HG03575 (cell line): ENCODE measurements at regions not wholly inside any gene's neighbourhood (a gene's known extent, or its start where the extent isn't known, plus 50 kb on each side); places are given as distances from the start of the nearest gene placed in this dataset.
"Not testable (repeated sequence)": the region's sequence is repeated elsewhere in the genome, so short reads cannot be mapped to it uniquely, and the experiment has no call there.

Source experiments
- ATAC-seq: cut with Tn5 transposase; IDR thresholded peaks from one replicate; pipeline ENCODE4 v1.9.1; 2021; ENCODE audit not compliant: unreplicated experiment, insufficient number of reproducible peaks, low FRiP score; ENCODE audit errors: extremely low read depth

DNA sequence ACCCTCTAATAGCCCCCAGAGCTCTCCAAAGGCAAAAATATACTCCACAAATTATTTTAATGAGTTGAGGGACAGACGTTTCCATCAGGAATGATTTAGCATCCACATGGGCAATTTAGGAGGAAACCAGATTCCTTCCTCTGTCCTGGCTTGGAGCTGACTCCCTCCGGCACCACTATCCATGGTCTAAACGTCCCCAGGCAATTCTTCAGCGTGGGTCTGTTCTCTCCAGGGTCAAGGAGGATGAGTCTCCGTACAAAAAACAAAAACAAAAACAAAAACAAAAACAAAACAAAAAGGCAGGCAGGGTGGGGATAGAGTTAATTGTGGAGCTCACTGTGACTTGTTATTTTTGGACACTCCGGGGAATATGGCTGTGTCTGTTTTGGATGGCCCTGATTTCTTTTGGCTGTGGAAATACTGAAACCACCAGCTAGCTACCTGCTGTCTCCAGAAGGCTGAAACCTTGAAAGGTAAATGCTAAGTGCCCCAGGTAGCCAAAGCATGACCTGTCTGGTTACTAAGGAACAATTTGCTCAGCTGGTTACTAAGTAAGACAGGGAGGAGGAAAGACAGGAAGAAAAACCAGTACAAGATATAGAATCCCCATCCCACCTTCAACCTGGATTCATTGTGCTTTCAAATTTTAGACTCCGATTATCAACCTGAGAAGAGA is 419.1 kb upstream of the LCORL start:
- no peak for ATAC-seq

DNA sequence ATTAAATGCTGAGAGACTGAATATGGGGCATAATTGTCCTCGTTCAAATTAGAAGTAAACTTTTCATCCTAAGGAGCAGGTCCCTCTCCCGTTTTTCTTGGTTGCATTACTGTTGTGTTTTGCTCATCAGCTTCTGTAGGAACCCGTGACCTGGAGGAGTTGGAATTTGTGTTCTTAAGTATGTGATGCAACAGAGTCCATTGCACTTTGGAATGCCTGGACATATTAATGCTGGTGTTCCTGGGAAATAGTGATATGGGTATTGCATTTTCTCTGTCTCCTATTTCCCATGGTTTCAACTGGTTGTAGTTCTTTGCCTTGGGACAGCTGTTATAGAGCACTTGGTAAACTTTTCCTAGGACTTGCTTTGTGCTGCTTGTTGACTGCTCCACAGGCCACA is 417.8 kb upstream of the LCORL start:
- no peak for ATAC-seq

DNA sequence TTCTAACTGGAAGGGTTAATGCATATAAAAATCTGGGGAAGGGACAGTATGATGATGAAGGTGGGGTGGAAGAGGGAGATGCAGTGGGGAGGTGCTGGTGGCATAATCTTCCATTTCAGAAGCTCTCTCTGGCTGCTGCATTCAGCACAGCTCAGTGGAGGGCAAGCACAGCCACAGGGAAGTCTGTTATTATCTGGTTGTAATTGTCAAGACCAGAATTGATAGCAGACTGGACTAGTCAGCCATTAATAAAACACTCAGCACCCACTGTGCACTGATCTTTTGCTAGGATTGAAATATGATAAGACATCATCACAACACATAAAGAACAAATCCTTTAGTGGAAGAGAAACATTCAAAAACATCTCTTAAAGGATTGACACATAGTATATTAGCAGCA is 414.2 kb upstream of the LCORL start:
- no peak for ATAC-seq

DNA sequence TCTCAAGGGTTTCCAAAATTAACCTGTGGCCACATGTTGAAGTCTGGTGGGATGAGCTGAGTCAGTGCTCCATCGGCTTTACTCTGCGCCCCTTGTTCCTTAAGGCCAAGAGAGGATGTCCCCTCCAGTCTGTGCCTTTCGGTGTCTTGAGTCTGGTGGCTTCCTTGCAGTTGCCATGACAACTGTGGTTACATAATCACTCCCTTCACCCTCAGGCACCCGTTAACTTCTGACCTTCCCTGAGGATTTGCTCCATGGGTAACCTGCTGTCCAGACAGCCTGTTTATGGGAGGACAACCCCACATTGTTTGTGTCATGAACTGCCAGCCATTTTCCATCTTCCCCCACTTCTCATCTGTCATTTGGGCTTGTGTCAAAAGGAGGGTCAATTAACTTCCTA is 401.1 kb upstream of the LCORL start:
- no peak for ATAC-seq

DNA sequence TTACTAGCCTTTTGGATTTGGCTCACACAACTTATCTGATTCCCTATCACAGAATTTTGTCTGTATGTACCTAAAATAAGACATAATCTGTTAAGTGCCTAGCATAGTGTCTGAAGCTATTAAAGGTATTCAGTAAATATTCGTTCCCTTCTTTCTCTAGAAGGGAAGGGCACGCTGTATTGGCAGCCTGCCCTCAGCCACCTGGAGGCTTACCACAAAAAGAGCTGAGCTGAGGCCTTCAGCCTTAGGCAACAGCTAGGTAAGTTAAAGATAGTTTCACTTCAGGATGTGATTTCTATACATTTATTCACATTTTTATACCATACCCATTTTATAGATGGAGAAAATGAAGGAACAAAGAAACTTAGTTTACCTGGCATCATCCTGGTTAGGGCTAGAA is 400.0 kb upstream of the LCORL start:
- no peak for ATAC-seq

DNA sequence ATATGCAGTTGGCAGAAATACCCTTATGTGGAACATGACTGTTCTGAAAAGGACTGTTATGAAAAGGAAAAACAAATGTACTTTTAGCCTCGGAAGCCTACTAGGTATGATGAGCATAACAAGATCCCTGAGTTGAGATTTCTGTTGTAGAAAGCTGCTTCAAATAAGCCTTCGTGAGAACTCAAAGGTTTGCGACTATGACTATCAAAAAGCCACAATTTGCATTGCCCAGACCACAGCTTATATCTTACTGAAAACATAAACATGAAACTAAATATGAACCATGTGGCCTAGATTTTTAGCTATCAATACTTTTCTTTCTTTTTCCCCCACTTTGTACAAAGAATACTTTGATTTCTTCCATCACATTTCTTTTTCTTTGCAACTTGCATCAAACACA is 398.2 kb upstream of the LCORL start:
- no peak for ATAC-seq

DNA sequence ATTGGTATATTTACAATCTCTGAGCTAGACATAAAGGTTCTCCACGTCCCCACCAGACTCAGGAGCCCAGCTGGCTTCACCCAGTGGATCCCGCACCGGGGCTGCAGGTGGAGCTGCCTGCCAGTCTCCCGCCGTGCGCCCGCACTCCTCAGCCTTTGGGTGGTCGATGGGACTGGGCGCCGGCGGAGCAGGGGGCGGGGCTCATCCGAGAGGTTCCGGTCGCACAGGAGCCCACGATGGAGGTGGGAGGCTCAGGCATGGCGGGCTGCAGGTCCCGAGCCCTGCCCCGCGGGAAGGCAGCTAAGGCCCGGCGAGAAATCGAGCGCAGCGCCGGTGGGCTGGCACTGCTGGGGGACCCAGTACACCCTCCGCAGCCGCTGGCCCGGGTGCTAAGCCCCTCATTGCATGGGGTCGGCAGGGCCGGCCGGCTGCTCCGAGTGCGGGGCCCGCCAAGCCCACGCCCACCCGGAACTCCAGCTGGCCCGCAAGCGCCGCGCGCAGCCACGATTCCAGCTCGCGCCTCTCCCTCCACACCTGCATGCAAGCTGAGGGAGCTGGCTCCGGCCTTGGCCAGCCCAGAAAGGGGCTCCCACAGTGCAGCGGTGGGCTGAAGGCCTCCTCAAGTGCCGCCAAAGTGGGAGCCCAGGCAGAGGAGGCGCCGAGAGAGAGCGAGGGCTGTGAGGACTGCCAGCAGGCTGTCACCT is 396.8 kb upstream of the LCORL start:
- not testable (repeated sequence) for ATAC-seq

DNA sequence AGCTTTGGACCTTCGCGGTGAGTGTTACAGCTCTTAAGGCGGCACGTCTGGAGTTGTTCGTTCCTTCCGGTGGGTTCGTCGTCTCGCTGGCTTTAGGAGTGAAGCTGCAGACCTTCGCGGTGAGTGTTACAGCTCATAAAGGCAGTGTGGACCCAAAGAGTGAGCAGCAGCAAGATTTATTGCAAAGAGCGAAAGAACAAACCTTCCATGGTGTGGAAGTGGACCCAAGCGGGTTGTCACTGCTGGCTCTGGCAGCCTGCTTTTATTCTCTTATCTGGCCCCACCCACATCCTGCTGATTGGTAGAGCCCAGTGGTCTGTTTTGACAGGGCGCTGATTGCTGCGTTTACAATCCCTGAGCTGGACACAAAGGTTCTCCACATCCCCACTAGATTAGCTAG is 396.1 kb upstream of the LCORL start:
- ATAC-seq, result not testable (repeated sequence)

DNA sequence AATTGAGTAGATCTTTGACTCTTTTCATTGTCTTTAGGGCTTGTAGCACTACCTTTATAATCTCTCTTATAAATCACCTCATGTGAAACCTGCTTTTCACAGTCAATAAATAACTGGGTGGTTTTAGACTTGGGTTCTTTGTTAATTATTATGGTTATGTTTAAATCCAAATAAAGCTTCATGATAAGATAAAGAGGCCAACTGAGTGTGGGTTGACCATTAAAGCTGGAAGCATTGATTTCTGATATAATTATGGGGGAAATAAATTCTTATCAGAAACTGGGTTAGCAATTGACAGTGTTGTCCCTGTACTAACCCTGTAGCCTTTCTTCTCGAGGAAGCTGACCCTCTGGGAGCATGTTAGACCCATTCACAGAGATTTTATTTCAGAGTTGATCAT is 384.7 kb upstream of the LCORL start:
- ATAC-seq, result no peak

DNA sequence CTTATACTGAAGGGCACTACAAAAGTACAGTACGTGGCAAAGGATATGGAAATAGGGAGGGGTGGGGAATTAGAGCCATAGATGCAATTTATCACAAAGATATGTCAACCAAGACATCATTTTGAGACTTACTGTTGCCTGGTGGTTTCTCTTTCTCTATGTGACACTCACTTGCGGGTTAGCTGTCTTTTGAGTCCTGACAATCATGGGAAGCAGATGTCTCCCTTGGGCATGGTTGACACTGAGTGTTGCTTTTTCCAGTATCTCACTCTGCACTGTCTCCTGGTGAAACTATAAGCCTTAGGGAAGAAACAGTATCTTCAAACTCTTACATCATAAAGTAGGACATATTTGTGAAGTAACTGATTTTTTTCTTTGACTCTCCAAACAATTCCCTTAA is 383.5 kb upstream of the LCORL start:
- no peak for ATAC-seq

DNA sequence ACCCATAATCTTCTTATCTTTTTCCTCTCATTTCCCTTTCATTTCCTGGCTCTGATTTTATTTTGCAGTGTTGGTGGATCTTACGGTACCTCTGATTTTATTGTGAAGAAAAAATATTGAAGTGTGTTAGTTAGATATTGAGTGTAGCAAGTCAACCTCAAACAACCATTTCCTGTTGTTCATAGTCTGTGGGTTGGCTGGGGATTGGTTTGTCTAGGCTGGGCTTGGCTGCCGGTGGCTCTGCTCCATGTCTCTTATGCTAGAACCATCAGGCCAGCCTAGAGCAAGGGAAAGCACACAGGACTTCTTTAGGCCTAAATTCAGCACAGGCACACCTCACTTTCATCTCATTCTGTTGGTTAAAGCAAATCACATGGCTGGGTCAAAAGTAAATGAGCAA is 383.1 kb upstream of the LCORL start:
- ATAC-seq, result no peak

DNA sequence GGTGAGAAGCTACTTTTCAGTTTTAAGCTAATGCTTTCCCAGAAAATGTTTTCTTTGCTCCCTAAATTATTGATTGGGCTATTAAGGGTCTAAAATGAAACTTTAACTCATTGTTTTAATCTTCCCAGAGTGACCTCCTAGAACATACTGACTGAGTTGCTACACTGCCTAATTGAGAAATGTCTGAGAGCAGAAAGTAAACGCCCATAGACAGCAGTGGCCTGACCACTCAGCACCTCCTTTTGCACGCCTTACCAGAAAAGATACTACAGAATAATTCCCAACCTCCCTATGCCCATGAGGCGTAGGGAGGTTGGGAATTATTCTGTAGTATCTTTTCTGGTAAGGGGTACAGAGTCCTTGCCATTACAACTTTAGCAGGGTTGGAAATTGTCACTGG is 381.8 kb upstream of the LCORL start:
- no peak for ATAC-seq

DNA sequence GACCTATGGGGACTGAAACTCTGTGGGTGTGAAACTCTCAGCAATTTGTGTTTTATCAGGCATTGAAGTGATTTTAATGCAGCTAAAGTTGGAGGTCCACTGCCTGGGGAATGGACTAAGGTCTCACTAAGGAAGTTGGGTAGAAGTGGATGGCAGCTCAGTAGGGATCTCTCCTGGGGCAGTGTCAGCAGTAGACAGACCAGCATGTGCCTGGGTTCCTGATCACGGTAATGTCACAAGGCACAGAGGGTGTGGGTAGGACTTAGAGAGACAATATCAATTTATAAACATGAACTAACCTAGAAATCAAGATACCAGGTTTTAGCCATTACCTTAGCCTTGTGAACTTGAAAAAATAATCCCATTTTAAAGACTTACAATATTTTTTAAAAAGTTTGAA is 380.3 kb upstream of the LCORL start:
- ATAC-seq, result no peak

DNA sequence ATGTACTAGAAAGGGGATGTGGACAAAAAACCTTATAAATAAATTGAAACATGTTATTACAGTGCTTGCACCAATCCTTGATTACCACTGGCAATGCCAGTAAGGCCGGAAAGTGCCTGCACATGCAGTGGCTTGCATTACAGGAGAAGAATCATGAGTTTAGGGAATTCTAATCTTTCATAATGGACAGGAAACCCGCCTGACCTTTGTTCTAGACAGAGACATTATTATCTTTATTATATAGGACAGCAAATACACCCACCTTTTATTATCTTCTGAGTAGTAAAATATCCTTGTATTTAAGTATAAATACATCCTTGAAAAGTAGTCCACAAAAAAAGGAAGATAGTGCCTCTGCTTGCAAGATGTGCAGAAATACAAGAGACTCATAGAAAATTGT is 379.9 kb upstream of the LCORL start:
- ATAC-seq, result no peak

DNA sequence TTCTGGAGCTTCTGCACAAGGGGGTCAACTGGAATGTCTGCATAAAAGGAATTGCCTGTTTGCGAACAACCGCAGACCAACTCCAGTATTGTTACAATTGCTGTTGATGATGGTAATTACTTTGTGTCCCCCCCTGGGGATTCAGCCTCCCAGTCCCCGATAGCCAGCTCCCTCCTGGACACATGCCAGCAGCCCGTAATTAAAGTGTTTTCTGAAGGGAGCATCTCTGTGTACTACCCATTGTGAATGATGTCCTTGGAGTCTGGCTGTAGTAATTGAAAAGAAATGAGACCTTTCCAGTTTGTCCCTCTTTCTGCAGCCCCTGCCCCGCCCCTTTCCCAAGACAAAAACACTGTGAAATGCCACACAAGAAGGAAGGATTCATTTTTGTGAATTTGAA is 377.1 kb upstream of the LCORL start:
- no peak for ATAC-seq

DNA sequence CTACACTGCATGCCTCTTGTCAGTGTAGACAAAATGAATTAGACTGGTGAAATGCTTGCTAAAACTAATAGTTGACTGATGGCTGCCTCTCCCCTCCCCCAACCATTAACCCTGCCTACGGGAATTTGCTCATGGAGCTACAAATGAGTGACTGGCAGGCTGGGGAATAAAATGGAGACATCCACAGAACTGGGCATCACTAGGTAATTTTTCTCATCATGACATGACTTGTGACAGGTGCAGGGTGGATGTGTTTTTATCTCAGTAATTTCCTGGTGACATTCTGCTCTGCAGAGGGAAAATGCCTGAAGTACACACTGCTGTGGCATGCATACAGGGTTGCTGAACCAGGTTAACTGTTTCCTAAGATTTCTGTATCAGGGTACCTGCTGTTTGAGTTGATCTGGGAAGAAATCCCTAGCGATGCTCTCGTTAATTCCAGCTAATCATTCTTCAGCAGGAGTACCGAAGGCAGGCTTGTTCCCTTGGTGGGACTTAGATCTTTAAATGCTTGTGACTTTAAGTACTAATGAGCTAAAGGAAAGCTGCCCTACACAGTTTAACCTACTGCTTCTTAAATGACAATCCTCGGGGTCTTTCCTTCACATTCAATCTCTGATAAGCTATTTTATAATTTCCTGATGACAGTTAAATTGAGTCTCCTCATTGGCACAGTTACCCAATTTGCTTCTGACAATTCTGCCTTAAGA is 376.3 kb upstream of the LCORL start:
- no peak for ATAC-seq

DNA sequence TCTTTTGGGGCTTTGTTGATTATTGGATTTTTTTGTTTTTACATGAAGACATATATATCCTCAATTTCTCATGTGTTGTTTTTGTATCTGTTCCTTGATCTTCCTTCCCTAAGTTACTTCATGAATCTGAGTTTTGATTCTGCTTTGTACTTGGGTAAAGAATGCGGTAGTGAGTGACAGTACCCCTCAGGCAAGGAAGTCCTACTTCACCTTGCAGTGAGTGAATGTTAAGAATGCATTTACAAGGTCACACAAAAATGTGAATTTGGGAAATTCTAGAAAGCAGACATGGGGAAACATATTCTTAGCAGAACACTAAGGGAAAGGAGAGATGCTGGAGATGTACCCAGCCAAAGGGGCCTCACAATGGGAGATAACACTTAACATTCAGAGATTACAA is 373.1 kb upstream of the LCORL start:
- ATAC-seq, result no peak

DNA sequence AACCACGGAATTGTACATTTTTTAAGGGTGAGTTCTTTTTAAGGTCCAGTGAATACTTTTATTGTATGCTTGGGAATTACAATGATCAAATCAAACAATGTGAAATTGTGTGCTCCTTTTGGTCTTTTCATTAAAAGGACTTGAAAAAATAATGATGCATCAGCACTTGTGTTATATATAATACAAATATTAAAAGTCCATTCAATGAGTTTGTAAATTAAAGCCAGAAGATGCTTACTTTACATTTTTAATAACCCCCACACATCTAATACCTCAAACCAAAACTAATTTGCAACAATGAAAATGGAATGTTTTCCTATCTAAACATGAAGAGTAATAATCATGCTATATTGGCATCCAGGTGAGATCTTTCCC is 369.8 kb upstream of the LCORL start:
- ATAC-seq, result no peak

DNA sequence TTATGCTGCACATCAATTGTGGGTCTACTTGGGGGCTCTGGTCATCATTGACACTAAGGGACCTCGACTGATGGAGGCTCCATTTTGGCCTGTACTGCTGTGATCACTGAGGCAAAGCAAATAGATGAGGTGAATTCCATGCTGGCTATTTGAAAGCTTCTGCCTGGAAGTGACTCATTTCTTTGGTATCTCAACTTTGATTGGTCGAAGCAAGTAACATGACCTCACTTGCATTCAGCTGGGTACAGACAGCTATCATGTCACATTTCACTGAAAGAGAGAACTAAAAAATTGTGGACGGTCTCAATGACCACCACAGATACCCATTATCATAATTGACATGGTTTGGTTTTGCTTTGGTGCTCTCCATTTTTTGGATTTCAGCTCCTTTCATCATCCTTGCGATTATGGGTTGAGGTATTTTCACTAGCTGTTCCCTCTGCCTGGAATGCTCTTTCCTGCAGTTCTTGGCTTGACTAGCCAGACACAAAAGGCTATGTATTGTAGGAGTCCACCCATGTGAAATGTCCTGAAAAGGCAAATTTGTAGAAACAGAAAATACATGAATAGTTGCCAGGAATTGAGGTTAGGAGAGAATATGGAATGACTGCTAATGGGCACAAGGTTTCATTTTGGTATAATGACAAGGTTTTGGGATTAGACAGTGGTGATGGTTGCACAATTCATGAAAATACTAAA is 369.2 kb upstream of the LCORL start:
- ATAC-seq, result no peak

DNA sequence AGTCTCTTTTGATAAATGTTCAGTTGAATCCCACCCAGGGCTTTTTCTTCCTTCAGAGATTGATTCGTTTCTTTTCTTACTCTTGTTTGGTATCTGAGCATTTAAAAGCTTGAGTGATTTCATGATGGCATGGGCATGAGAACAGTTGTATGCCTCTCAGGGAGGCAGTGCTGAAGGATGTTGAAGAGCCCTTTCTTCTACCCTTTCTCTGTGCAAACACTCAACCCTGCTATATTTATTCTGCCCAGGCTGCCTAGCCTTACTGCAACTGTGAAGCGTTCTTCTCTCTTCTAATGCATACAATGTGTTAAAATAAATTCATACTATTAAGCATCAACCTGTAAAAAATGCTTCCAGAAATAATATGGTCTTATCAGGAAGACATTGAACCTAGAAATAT is 367.6 kb upstream of the LCORL start:
- ATAC-seq, result no peak
